ENCODE measurements at regions not wholly inside any gene's neighbourhood (a gene's known extent, or its start where the extent isn't known, plus 50 kb on each side); places are given as distances from the start of the nearest gene placed in this dataset.
A peak's percentile ranks its signal among the peaks of the same experiment; 100 is the strongest.
"Not testable (repeated sequence)": the region's sequence is repeated elsewhere in the genome, so short reads cannot be mapped to it uniquely, and the experiment has no call there.

- Mint-ChIP-seq H3K36me3 (ENCODE audit: insufficient read depth, unreplicated experiment) (no peaks in the 10 kb centered on the region), H3K4me3 (ENCODE audit: unreplicated experiment) (no peak overlapping the region), H3K27me3 (ENCODE audit: insufficient read depth, unreplicated experiment) (peaks cover 2% of the 10 kb centered on the region), H3K27ac (ENCODE audit: unreplicated experiment) (no peak overlapping the region), H3K4me1 (ENCODE audit: low read depth, unreplicated experiment) (no peaks in the 10 kb centered on the region), H3K9me3 (ENCODE audit: unreplicated experiment) (no peaks in the 10 kb centered on the region)
- DNase-seq, result peak in 1 of 2 experiments; percentile 25
- Histone ChIP-seq H3K4me3 (ENCODE audit: low read depth, low read length) (no peak overlapping the region), H3K4me1 (peaks cover 11% of the 10 kb centered on the region; the same call in 1 of the 2 replicates), H3K27me3 (replicated peaks; ENCODE audit: control insufficient read depth, insufficient read depth, low read length) (no peaks in the 10 kb centered on the region), H3K9me3 (no peaks in the 10 kb centered on the region), H3K36me3 (ENCODE audit: control insufficient read depth, insufficient read depth, low read length) (no peaks in the 10 kb centered on the region)
- no TSS peak for BruUV-seq (replicated peaks)
- TF ChIP-seq CTCF (IDR thresholded peaks at IDR 0.05; ENCODE audit: insufficient read depth in 1 of 2, low read depth in 1 of 2, low read length in 1 of 2, severe bottlenecking in 1 of 2, unreplicated experiment in 1 of 2), result no peak
- intact Hi-C loops (cut with micrococcal nuclease; ENCODE audit: unreplicated experiment), result no loop called here
- CTCF ChIA-PET, result no interaction called here
- POLR2A ChIA-PET, result no interaction called here
Measured at GRCh38 chr2:128596396-128597120, 277.9 kb upstream of the HS6ST1 start.

- H3K4me3 ChIP-seq (ENCODE audit: low read depth, low read length), result no peak overlapping the region
- POLR2A ChIA-PET, result no interaction called here
- H3K9me3 ChIP-seq, result no peaks in the 10 kb centered on the region
- no peaks in the 10 kb centered on the region for H3K27me3 ChIP-seq (replicated peaks; ENCODE audit: control insufficient read depth, insufficient read depth, low read length)
- no peak overlapping the region for H3K4me3 Mint-ChIP-seq (ENCODE audit: unreplicated experiment)
- CTCF ChIA-PET, result no interaction called here
- H3K9me3 Mint-ChIP-seq (ENCODE audit: unreplicated experiment), result no peaks in the 10 kb centered on the region
- peaks cover 11% of the 10 kb centered on the region; the same call in 1 of the 2 replicates for H3K4me1 ChIP-seq
- BruUV-seq (replicated peaks), result no TSS peak
- H3K27ac Mint-ChIP-seq (ENCODE audit: unreplicated experiment), result no peak overlapping the region
- no peak for TF ChIP-seq CTCF (IDR thresholded peaks at IDR 0.05; ENCODE audit: insufficient read depth in 1 of 2, low read depth in 1 of 2, low read length in 1 of 2, severe bottlenecking in 1 of 2, unreplicated experiment in 1 of 2)
- no peak for DNase-seq
- intact Hi-C loops (cut with micrococcal nuclease; ENCODE audit: unreplicated experiment), result no loop called here
- H3K36me3 Mint-ChIP-seq (ENCODE audit: insufficient read depth, unreplicated experiment), result no peaks in the 10 kb centered on the region
- H3K36me3 ChIP-seq (ENCODE audit: control insufficient read depth, insufficient read depth, low read length), result no peaks in the 10 kb centered on the region
- no peaks in the 10 kb centered on the region for H3K27me3 Mint-ChIP-seq (ENCODE audit: insufficient read depth, unreplicated experiment)
- no peaks in the 10 kb centered on the region for H3K4me1 Mint-ChIP-seq (ENCODE audit: low read depth, unreplicated experiment)
Measured at GRCh38 chr2:128597121-128597762, 278.6 kb upstream of the HS6ST1 start.

GRCh38 chr2:128598260-128598659, 279.6 kb upstream of the HS6ST1 start:
- H3K27ac Mint-ChIP-seq (ENCODE audit: unreplicated experiment); H3K9me3 ChIP-seq; H3K27me3 Mint-ChIP-seq (ENCODE audit: insufficient read depth, unreplicated experiment); H3K27me3 ChIP-seq (replicated peaks; ENCODE audit: control insufficient read depth, insufficient read depth, low read length); H3K36me3 Mint-ChIP-seq (ENCODE audit: insufficient read depth, unreplicated experiment); H3K4me3 ChIP-seq (ENCODE audit: low read depth, low read length); POLR2A ChIA-PET; DNase-seq; H3K9me3 Mint-ChIP-seq (ENCODE audit: unreplicated experiment); intact Hi-C loops (cut with micrococcal nuclease; ENCODE audit: unreplicated experiment); CTCF ChIA-PET; BruUV-seq (replicated peaks); H3K4me1 Mint-ChIP-seq (ENCODE audit: low read depth, unreplicated experiment); H3K4me3 Mint-ChIP-seq (ENCODE audit: unreplicated experiment); H3K36me3 ChIP-seq (ENCODE audit: control insufficient read depth, insufficient read depth, low read length): not testable (repeated sequence)
- peaks cover 11% of the 10 kb centered on the region; the same call in 1 of the 2 replicates for H3K4me1 ChIP-seq

All from Caco-2 (cell line).